PFSK-1 (cell line): ENCODE measurements at regions not wholly inside any gene's neighbourhood (a gene's known extent, or its start where the extent isn't known, plus 50 kb on each side); places are given as distances from the start of the nearest gene placed in this dataset.

Experiments used
- SIN3A ChIP-seq: IDR thresholded peaks from 2 replicates; pipeline ENCODE4 v1.6.1; 2012; ENCODE audit warnings: mild to moderate bottlenecking, low read length, moderate library complexity, borderline replicate concordance; ENCODE audit not compliant: insufficient read depth
- TF ChIP-seq, protein P1 (sequence below), 2 experiments: IDR thresholded peaks; 2 replicates each; pipeline versions ENCODE4 v1.6.1 to v1.8.0; 2011 to 2012; ENCODE audit warnings: low read depth in 2 of 2, low read length in 2 of 2, control low read depth in 1 of 2, inconsistent platforms in 1 of 2, mild to moderate bottlenecking in 1 of 2, moderate library complexity in 1 of 2; ENCODE audit not compliant: insufficient read depth in 1 of 2

DNA sequence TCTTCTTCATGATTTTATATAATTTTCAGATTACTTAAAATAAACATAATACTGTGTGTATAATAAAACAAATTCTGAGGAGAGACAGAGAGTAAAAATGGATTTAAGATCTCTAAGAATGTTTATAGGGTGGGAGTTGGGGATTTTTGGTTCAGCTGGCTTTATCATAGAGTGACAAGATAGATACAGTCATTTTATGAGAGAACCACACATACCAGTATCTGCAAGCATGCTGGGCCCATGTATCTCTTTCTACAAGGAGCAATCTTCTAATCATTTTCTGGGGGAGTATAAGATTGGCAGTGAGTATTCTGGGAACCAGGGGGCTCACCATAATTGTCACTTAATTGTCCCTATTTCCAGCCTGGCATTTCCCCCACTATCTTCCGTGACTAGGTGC is 64.3 kb upstream of the DUSP10 start:
- no peak for TF ChIP-seq SIN3A
- TF ChIP-seq, protein P1, sequence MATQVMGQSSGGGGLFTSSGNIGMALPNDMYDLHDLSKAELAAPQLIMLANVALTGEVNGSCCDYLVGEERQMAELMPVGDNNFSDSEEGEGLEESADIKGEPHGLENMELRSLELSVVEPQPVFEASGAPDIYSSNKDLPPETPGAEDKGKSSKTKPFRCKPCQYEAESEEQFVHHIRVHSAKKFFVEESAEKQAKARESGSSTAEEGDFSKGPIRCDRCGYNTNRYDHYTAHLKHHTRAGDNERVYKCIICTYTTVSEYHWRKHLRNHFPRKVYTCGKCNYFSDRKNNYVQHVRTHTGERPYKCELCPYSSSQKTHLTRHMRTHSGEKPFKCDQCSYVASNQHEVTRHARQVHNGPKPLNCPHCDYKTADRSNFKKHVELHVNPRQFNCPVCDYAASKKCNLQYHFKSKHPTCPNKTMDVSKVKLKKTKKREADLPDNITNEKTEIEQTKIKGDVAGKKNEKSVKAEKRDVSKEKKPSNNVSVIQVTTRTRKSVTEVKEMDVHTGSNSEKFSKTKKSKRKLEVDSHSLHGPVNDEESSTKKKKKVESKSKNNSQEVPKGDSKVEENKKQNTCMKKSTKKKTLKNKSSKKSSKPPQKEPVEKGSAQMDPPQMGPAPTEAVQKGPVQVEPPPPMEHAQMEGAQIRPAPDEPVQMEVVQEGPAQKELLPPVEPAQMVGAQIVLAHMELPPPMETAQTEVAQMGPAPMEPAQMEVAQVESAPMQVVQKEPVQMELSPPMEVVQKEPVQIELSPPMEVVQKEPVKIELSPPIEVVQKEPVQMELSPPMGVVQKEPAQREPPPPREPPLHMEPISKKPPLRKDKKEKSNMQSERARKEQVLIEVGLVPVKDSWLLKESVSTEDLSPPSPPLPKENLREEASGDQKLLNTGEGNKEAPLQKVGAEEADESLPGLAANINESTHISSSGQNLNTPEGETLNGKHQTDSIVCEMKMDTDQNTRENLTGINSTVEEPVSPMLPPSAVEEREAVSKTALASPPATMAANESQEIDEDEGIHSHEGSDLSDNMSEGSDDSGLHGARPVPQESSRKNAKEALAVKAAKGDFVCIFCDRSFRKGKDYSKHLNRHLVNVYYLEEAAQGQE (IDR thresholded peaks at IDR 0.05; ENCODE audit: insufficient read depth in 1 of 2, low read depth in 2 of 2, low read length in 2 of 2), result no peak
